Fibroblast of skin of right quadriceps (primary cell): ENCODE measurements at regions not wholly inside any gene's neighbourhood (a gene's known extent, or its start where the extent isn't known, plus 50 kb on each side); places are given as distances from the start of the nearest gene placed in this dataset.
A peak's percentile ranks its signal among the peaks of the same experiment; 100 is the strongest.
"Not testable (repeated sequence)": the region's sequence is repeated elsewhere in the genome, so short reads cannot be mapped to it uniquely, and the experiment has no call there.

Source experiments
- DNase-seq: peaks from one replicate; pipeline ENCODE4 v3.0.0-alpha.2; 2013

- no peak for DNase-seq
Measured at GRCh38 chr5:166750376-166750775, 1541.1 kb upstream of the WWC1 start.

GRCh38 chr5:166758151-166758550 lies 1533.3 kb upstream of the WWC1 start:
- DNase-seq: peak; percentile 25

- no peak for DNase-seq
Measured at GRCh38 chr5:166767858-166768257, 1523.6 kb upstream of the WWC1 start.

- no peak for DNase-seq
Measured at GRCh38 chr5:166768536-166768935, 1522.9 kb upstream of the WWC1 start.

- peak; percentile 67 for DNase-seq
Measured at GRCh38 chr5:166772770-166773169, 1518.7 kb upstream of the WWC1 start.

GRCh38 chr5:166781737-166782136 lies 1509.7 kb upstream of the WWC1 start:
- no peak for DNase-seq

- no peak for DNase-seq
Measured at GRCh38 chr5:166784545-166785078, 1506.8 kb upstream of the WWC1 start.

- DNase-seq: no peak
Measured at GRCh38 chr5:166786178-166786577, 1505.3 kb upstream of the WWC1 start.

- DNase-seq: no peak
Measured at GRCh38 chr5:166786889-166787288, 1504.6 kb upstream of the WWC1 start.

- no peak for DNase-seq
Measured at GRCh38 chr5:166788050-166788449, 1503.4 kb upstream of the WWC1 start.

- no peak for DNase-seq
Measured at GRCh38 chr5:166795756-166796155, 1495.7 kb upstream of the WWC1 start.

- DNase-seq: no peak
Measured at GRCh38 chr5:166803058-166803457, 1488.4 kb upstream of the WWC1 start.

- not testable (repeated sequence) for DNase-seq
Measured at GRCh38 chr5:166804223-166804622, 1487.2 kb upstream of the WWC1 start.

- not testable (repeated sequence) for DNase-seq
Measured at GRCh38 chr5:166804693-166805092, 1486.8 kb upstream of the WWC1 start.

- not testable (repeated sequence) for DNase-seq
Measured at GRCh38 chr5:166810093-166810658, 1481.3 kb upstream of the WWC1 start.

GRCh38 chr5:166810721-166811120 lies 1480.7 kb upstream of the WWC1 start:
- no peak for DNase-seq

GRCh38 chr5:166823360-166823759 lies 1468.1 kb upstream of the WWC1 start:
- no peak for DNase-seq

GRCh38 chr5:166834246-166834645 lies 1457.2 kb upstream of the WWC1 start:
- no peak for DNase-seq

GRCh38 chr5:166845044-166845443 lies 1446.4 kb upstream of the WWC1 start:
- peak; percentile 6 for DNase-seq

GRCh38 chr5:166856791-166857190 lies 1434.7 kb upstream of the WWC1 start:
- no peak for DNase-seq

- no peak for DNase-seq
Measured at GRCh38 chr5:166860426-166860825, 1431.0 kb upstream of the WWC1 start.

GRCh38 chr5:166862581-166862980 lies 1428.9 kb upstream of the WWC1 start:
- no peak for DNase-seq

- DNase-seq: no peak
Measured at GRCh38 chr5:166865206-166865605, 1426.2 kb upstream of the WWC1 start.

- DNase-seq: no peak
Measured at GRCh38 chr5:166880456-166880855, 1411.0 kb upstream of the WWC1 start.

GRCh38 chr5:166881802-166882201 lies 1409.6 kb upstream of the WWC1 start:
- no peak for DNase-seq
